Fibroblast of lung (primary cell): ENCODE measurements at regions not wholly inside any gene's neighbourhood (a gene's known extent, or its start where the extent isn't known, plus 50 kb on each side); places are given as distances from the start of the nearest gene placed in this dataset.

ENCODE experiments used
- DNase-seq, 2 donors: peaks; one replicate each; pipeline versions ENCODE4 v3.0.0 to v3.0.0-alpha.2; 2010; ENCODE audit warnings: low read depth in 2 of 2
- H2AFZ ChIP-seq: 2 replicates; pipeline ENCODE4 v1.5.1; 2012; ENCODE audit warnings: low read length, control low read depth, inconsistent platforms
- H3K27ac ChIP-seq: 2 replicates; pipeline ENCODE4 v1.5.1; 2011; ENCODE audit warnings: low read length, control low read depth; ENCODE audit not compliant: insufficient read depth
- H3K27me3 ChIP-seq: 2 replicates; pipeline ENCODE4 v1.5.1; 2011; ENCODE audit warnings: mild to moderate bottlenecking, low read length; ENCODE audit not compliant: control insufficient read depth, insufficient read depth
- H3K36me3 ChIP-seq: 2 replicates; pipeline ENCODE4 v1.5.1; 2011; ENCODE audit warnings: low read length; ENCODE audit not compliant: control insufficient read depth, insufficient read depth
- H3K4me1 ChIP-seq: 2 replicates; pipeline ENCODE4 v1.5.1; 2011; ENCODE audit warnings: low read length; ENCODE audit not compliant: control insufficient read depth, insufficient read depth; ENCODE audit errors: extremely low read depth
- H3K4me2 ChIP-seq: 2 replicates; pipeline ENCODE4 v1.5.1; 2011; ENCODE audit warnings: low read length, control low read depth; ENCODE audit not compliant: insufficient read depth; ENCODE audit errors: extremely low read depth
- H3K4me3 ChIP-seq, 4 experiments: fragments of 200-600 bp in 1 of 4; sonication (generic) in 1 of 4; replicated peaks in 1 of 4; 2 replicates each; pipeline ENCODE4 v1.5.1; 2011 to 2016; ENCODE audit warnings: low read length in 4 of 4, low read depth in 3 of 4, mild to moderate bottlenecking in 3 of 4, control low read depth in 2 of 4, inconsistent platforms in 1 of 4, mixed read lengths in 1 of 4; ENCODE audit not compliant: insufficient read depth in 1 of 4; ENCODE audit errors: control extremely low read depth in 1 of 4
- H3K79me2 ChIP-seq: 2 replicates; pipeline ENCODE4 v1.5.1; 2012; ENCODE audit warnings: mild to moderate bottlenecking, low read length, inconsistent platforms; ENCODE audit not compliant: control insufficient read depth, insufficient read depth
- H3K9ac ChIP-seq: 2 replicates; pipeline ENCODE4 v1.5.1; 2011; ENCODE audit warnings: mild to moderate bottlenecking, low read length, control low read depth; ENCODE audit not compliant: insufficient read depth
- H3K9me3 ChIP-seq: 2 replicates; pipeline ENCODE4 v1.5.1; 2012; ENCODE audit warnings: low read depth, low read length; ENCODE audit not compliant: control insufficient read depth, insufficient read depth
- H4K20me1 ChIP-seq: 2 replicates; pipeline ENCODE4 v1.5.1; 2011; ENCODE audit warnings: low read length; ENCODE audit not compliant: control insufficient read depth, insufficient read depth; ENCODE audit errors: extremely low read depth
- CTCF ChIP-seq, 2 donors: IDR thresholded peaks in 1 of 2; conservative IDR thresholded peaks in 1 of 2; 1 replicate in 1 of 2; 2 replicates in 1 of 2; pipeline ENCODE4 v1.5.1; 2011 to 2012; ENCODE audit warnings: low read length in 2 of 2, control low read depth in 1 of 2, inconsistent platforms in 1 of 2, low read depth in 1 of 2, mild to moderate bottlenecking in 1 of 2
- EZH2 ChIP-seq: IDR thresholded peaks from 2 replicates; pipeline ENCODE4 v1.5.1; 2012; ENCODE audit warnings: low read length, control low read depth, mild to moderate bottlenecking; ENCODE audit errors: missing control alignments

DNA sequence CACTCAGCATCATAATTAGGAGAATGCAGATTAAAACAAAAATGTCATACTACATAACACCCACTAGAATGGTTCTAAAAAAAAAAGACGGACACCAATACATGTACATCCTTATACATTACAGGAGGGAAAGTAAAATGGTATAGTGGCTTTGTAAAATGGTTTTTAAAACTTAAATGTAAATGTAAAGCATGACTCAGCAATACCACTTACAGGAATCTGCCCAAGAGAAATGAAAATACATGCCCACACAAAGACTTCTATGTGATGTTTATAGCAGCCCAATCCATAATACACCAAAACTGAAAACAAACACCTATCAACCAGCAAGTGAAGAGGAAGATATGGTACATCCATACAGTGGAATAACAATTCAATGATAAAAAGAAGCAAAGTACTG lies 939.1 kb upstream of the ACO1 start:
- H2AFZ ChIP-seq: no peak overlapping the region

DNA sequence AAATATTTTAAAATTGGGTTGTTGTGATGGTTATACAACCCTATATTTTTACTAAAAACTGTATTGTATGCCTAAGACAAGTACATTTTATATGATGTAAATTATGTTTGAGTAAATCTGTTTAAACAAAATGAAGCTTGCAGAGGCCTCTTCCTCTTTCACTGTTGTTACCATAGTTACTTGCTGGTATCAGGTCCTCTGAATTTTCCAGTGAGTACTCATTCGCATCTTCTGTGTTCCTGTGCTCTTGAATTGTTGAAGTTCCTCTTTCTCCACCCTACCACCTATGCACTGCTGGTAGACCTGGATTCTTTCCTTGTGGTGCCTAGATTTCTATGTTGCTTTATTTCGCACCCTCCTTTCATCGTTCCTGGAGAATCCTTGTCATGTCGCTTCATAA lies 938.5 kb upstream of the ACO1 start:
- Histone ChIP-seq H3K4me3 (no peak overlapping the region), H2AFZ (no peak overlapping the region), H3K9me3 (no peaks in the 10 kb centered on the region), H3K79me2 (no peaks in the 10 kb centered on the region), H3K36me3 (no peaks in the 10 kb centered on the region), H4K20me1 (no peaks in the 10 kb centered on the region), H3K9ac (no peak overlapping the region), H3K4me2 (no peak overlapping the region), H3K27ac (no peak overlapping the region), H3K4me1 (no peaks in the 10 kb centered on the region), H3K27me3 (no peaks in the 10 kb centered on the region)
- DNase-seq: no peak
- TF ChIP-seq CTCF (conservative IDR thresholded peaks at IDR 0.05 in 1 of 2, IDR thresholded peaks at IDR 0.05 in 1 of 2; ENCODE audit: low read depth in 1 of 2, low read length in 2 of 2) (no peak), EZH2 (no peak)

More for the DNA sequence above, 939.1 kb upstream of the ACO1 start:
- no peaks in the 10 kb centered on the region for H3K36me3 ChIP-seq
- no peaks in the 10 kb centered on the region for H3K4me1 ChIP-seq
- H3K9ac ChIP-seq: no peak overlapping the region
- TF ChIP-seq CTCF (conservative IDR thresholded peaks at IDR 0.05 in 1 of 2, IDR thresholded peaks at IDR 0.05 in 1 of 2; ENCODE audit: low read depth in 1 of 2, low read length in 2 of 2) (no peak), EZH2 (no peak)
- no peak overlapping the region for H3K27ac ChIP-seq
- no peak overlapping the region for H3K4me2 ChIP-seq
- no peak overlapping the region for H3K4me3 ChIP-seq
- no peaks in the 10 kb centered on the region for H3K9me3 ChIP-seq
- no peaks in the 10 kb centered on the region for H4K20me1 ChIP-seq
- no peaks in the 10 kb centered on the region for H3K27me3 ChIP-seq
- H3K79me2 ChIP-seq: no peaks in the 10 kb centered on the region
- no peak for DNase-seq

DNA sequence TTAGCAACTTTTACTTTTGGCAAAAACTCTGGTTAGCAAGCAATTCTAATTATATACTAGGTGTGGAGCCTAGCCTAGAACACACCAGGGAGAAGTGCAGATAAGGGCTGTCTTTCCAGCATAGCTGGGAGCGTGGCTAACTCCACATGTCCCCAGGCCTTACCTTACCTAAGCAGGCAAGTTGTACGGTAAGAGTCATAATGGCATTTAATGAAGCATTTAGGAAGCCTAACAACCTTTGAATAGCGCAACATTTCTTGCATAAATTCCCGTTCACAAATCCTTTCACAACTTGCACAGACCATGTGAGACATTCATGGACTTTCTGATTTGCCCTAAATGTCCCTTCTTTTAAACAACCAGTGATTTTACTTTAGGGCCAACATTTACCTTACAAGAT lies 917.4 kb upstream of the ACO1 start:
- Histone ChIP-seq H3K4me1 (no peaks in the 10 kb centered on the region), H3K79me2 (no peaks in the 10 kb centered on the region), H3K27ac (no peak overlapping the region), H3K36me3 (no peaks in the 10 kb centered on the region), H3K4me3 (no peak overlapping the region), H2AFZ (no peak overlapping the region), H3K4me2 (no peak overlapping the region), H3K27me3 (no peaks in the 10 kb centered on the region), H3K9me3 (no peaks in the 10 kb centered on the region), H3K9ac (no peak overlapping the region), H4K20me1 (no peaks in the 10 kb centered on the region)
- TF ChIP-seq CTCF (conservative IDR thresholded peaks at IDR 0.05 in 1 of 2, IDR thresholded peaks at IDR 0.05 in 1 of 2; ENCODE audit: low read depth in 1 of 2, low read length in 2 of 2) (no peak), EZH2 (no peak)
- no peak for DNase-seq
